Hepatocyte (in vitro differentiated cells): ENCODE measurements at regions not wholly inside any gene's neighbourhood (a gene's known extent, or its start where the extent isn't known, plus 50 kb on each side); places are given as distances from the start of the nearest gene placed in this dataset.
"Not testable (repeated sequence)": the region's sequence is repeated elsewhere in the genome, so short reads cannot be mapped to it uniquely, and the experiment has no call there.

Source experiments
- DNase-seq: peaks from one replicate; pipeline ENCODE4 v3.0.0-alpha.2; 2016; ENCODE audit warnings: low spot score
- H2AFZ ChIP-seq: fragments of 200-600 bp; sonication (generic); 2 replicates; pipeline ENCODE4 v1.6.0; 2016; ENCODE audit warnings: antibody characterized with exemption, mild to moderate bottlenecking
- H3K27ac ChIP-seq: fragments of 200-600 bp; sonication (generic); 2 replicates; pipeline ENCODE4 v1.5.1; 2016; ENCODE audit warnings: mild to moderate bottlenecking
- H3K27me3 ChIP-seq: fragments of 200-600 bp; sonication (generic); 2 replicates; pipeline ENCODE4 v1.6.1; 2016
- H3K36me3 ChIP-seq: fragments of 200-600 bp; sonication (generic); replicated peaks from 2 replicates; pipeline ENCODE4 v1.5.1; 2016; ENCODE audit warnings: low read depth; ENCODE audit not compliant: insufficient read depth
- H3K4me1 ChIP-seq: fragments of 200-600 bp; sonication (generic); 2 replicates; pipeline ENCODE4 v1.5.1; 2016; ENCODE audit warnings: mild to moderate bottlenecking, moderate library complexity; ENCODE audit not compliant: insufficient read depth
- H3K4me2 ChIP-seq: fragments of 200-600 bp; sonication (generic); 2 replicates; pipeline ENCODE4 v1.6.0; 2016
- H3K4me3 ChIP-seq: fragments of 200-600 bp; sonication (generic); 2 replicates; pipeline ENCODE4 v1.5.1; 2016; ENCODE audit warnings: mild to moderate bottlenecking
- H3K79me2 ChIP-seq: fragments of 200-600 bp; sonication (generic); 2 replicates; pipeline ENCODE4 v1.6.0; 2017; ENCODE audit warnings: mild to moderate bottlenecking
- H3K9me2 ChIP-seq: fragments of 200-600 bp; sonication (generic); replicated peaks from 2 replicates; pipeline ENCODE4 v1.6.0; 2017; ENCODE audit warnings: mild to moderate bottlenecking; ENCODE audit not compliant: insufficient read depth
- H3K9me3 ChIP-seq: fragments of 200-600 bp; sonication (generic); 2 replicates; pipeline ENCODE4 v1.5.1; 2016; ENCODE audit warnings: low read depth, mild to moderate bottlenecking
- H4K20me1 ChIP-seq: fragments of 200-600 bp; sonication (generic); 2 replicates; pipeline ENCODE4 v1.6.0; 2016; ENCODE audit warnings: mild to moderate bottlenecking; ENCODE audit not compliant: insufficient read depth, poor library complexity, severe bottlenecking
- EZH2 ChIP-seq: fragments of 200-600 bp; sonication (generic); IDR thresholded peaks from 2 replicates; pipeline ENCODE4 v1.6.1; 2016; ENCODE audit warnings: antibody characterized with exemption, mild to moderate bottlenecking, borderline replicate concordance
- EZH2phosphoT487 ChIP-seq: fragments of 200-600 bp; sonication (generic); IDR thresholded peaks from one replicate; pipeline ENCODE4 v1.6.1; 2018; ENCODE audit warnings: antibody characterized with exemption, mild to moderate bottlenecking, low read depth, moderate library complexity; ENCODE audit not compliant: unreplicated experiment, severe bottlenecking
- WGBS: methylation state at CpG from one replicate; pipeline ENCODE4 v1.1.6; 2016; ENCODE audit warnings: low lambda C conversion rate; ENCODE audit errors: missing lambda C conversion rate; 5-methylcytosine and 5-hydroxymethylcytosine counted together
- TF ChIP-seq, protein P1 (sequence below): fragments of 200-600 bp; sonication (generic); IDR thresholded peaks from 2 replicates; pipeline ENCODE4 v1.5.1; 2016; ENCODE audit warnings: antibody characterized with exemption, mild to moderate bottlenecking; ENCODE audit not compliant: poor library complexity

DNA sequence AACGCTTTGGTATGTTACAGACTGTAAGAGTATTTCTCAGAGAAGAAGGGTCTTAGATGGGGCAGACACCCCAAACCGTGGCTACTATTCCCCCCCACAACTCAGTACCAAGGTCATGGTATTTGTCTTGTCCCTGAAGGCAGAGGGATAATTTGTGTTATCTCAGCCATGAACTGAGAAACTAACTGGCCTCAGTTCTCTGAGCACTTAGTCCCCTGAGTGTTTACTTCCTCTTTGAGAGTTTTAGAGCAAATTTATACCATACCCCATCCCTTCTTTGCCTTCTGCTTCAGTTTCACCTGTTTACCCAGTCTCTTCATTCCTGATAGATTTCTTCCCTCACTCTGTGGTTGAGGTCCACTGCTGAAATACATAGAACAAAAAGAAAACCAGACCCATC, 183.9 kb downstream of the LRRC70 start:
- H3K36me3 ChIP-seq: no peaks in the 10 kb centered on the region
- no peaks in the 10 kb centered on the region for H4K20me1 ChIP-seq
- H3K27ac ChIP-seq: no peak overlapping the region
- TF ChIP-seq EZH2phosphoT487: no peak
- TF ChIP-seq, protein P1, sequence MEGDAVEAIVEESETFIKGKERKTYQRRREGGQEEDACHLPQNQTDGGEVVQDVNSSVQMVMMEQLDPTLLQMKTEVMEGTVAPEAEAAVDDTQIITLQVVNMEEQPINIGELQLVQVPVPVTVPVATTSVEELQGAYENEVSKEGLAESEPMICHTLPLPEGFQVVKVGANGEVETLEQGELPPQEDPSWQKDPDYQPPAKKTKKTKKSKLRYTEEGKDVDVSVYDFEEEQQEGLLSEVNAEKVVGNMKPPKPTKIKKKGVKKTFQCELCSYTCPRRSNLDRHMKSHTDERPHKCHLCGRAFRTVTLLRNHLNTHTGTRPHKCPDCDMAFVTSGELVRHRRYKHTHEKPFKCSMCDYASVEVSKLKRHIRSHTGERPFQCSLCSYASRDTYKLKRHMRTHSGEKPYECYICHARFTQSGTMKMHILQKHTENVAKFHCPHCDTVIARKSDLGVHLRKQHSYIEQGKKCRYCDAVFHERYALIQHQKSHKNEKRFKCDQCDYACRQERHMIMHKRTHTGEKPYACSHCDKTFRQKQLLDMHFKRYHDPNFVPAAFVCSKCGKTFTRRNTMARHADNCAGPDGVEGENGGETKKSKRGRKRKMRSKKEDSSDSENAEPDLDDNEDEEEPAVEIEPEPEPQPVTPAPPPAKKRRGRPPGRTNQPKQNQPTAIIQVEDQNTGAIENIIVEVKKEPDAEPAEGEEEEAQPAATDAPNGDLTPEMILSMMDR: no peak
- TF ChIP-seq EZH2: no peak
- H3K4me3 ChIP-seq: no peak overlapping the region
- DNase-seq: no peak
- no peaks in the 10 kb centered on the region for H3K4me1 ChIP-seq
- H3K79me2 ChIP-seq: no peaks in the 10 kb centered on the region
- H3K9me2 ChIP-seq: no peaks in the 10 kb centered on the region
- H3K27me3 ChIP-seq: no peaks in the 10 kb centered on the region
- H3K9me3 ChIP-seq: no peaks in the 10 kb centered on the region
- H2AFZ ChIP-seq: no peak overlapping the region
- no peak overlapping the region for H3K4me2 ChIP-seq
- WGBS: 83% methylated on average over 2 of the region's 2 CpGs

- H3K4me3 ChIP-seq, H3K27ac ChIP-seq, H3K79me2 ChIP-seq, H3K36me3 ChIP-seq, H3K4me2 ChIP-seq, H3K4me1 ChIP-seq, H4K20me1 ChIP-seq, H3K9me2 ChIP-seq, H2AFZ ChIP-seq, DNase-seq, H3K9me3 ChIP-seq, H3K27me3 ChIP-seq: not testable (repeated sequence)
- WGBS: 40% methylated on average over 4 of the region's 4 CpGs
Observed at GRCh38 chr5:62757686-62758085, 179.1 kb downstream of the LRRC70 start.

GRCh38 chr5:62752998-62753367, 174.4 kb downstream of the LRRC70 start:
- DNase-seq, H3K9me2 ChIP-seq, H3K9me3 ChIP-seq, H4K20me1 ChIP-seq, H3K27me3 ChIP-seq, H3K79me2 ChIP-seq, H3K4me2 ChIP-seq, H3K27ac ChIP-seq, H3K4me3 ChIP-seq, H3K36me3 ChIP-seq, H2AFZ ChIP-seq, H3K4me1 ChIP-seq: not testable (repeated sequence)
- 62% methylated on average over 4 of the region's 4 CpGs for WGBS

DNA sequence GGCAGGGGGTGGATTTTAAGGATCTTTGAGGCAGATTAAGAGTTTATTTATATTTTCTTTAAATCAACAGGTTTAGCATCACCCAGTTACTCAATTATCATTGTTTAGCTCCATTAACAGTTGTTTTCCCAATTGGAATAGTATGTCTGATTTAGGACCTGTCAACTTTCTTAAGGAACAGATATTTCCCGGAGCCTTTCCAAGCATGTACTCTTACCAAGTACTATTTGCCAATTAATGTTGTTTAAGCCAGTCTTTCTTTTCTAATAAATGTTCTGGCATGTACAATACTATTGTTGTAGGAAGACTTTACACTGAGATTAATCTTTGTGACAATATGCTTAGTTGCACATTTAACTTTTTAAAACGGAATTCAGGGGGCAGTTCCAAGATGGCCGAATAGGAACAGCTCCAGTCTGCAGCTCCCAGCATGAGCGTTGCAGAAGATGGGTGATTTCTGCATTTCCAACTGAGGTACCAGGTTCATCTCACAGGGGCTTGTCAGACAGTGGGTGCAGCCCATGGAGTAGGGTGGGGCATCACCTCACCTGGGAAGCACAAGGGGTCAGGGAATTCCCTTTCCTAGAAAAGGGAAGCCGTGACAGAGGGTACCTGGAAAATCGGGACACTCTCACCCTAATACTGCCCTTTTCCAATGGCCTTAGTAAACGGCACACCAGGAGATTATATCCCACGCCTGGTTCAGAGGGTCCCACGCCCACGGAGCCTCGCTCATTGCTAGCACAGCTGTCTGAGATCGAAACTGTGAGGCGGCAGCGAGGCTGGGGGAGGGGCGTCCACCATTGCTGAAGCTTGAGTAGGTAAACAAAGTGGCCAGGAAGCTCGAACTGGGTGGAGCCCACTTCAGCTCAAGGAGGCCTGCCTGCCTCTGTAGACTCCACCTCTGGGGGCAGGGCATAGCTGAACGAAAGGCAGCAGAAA, 173.7 kb downstream of the LRRC70 start:
- not testable (repeated sequence) for H3K9me3 ChIP-seq, H3K27me3 ChIP-seq, H3K79me2 ChIP-seq, H3K36me3 ChIP-seq, H3K4me2 ChIP-seq, H4K20me1 ChIP-seq, H3K27ac ChIP-seq, H3K4me1 ChIP-seq, H3K9me2 ChIP-seq, H3K4me3 ChIP-seq, DNase-seq, H2AFZ ChIP-seq
- 91% methylated on average over 17 of the region's 17 CpGs for WGBS

- WGBS: 38% methylated on average over 2 of the region's 2 CpGs
- Histone ChIP-seq H3K4me2 (peak overlapping the region; percentile 47), H3K27me3 (no peaks in the 10 kb centered on the region), H3K4me3 (no peak overlapping the region), H4K20me1 (no peaks in the 10 kb centered on the region), H3K79me2 (no peaks in the 10 kb centered on the region), H3K36me3 (no peaks in the 10 kb centered on the region), H3K27ac (peak overlapping the region; percentile 49), H3K9me2 (no peaks in the 10 kb centered on the region), H3K9me3 (no peaks in the 10 kb centered on the region), H3K4me1 (peaks cover 6% of the 10 kb centered on the region), H2AFZ (no peak overlapping the region)
- TF ChIP-seq, protein P1: no peak
- TF ChIP-seq EZH2: no peak
- no peak for TF ChIP-seq EZH2phosphoT487
- peak; percentile 62 for DNase-seq
Observed at GRCh38 chr5:62742207-62742606, 163.6 kb downstream of the LRRC70 start.
